ENCODE measurements at regions not wholly inside any gene's neighbourhood (a gene's known extent, or its start where the extent isn't known, plus 50 kb on each side); places are given as distances from the start of the nearest gene placed in this dataset.
A peak's percentile ranks its signal among the peaks of the same experiment; 100 is the strongest.

DNA sequence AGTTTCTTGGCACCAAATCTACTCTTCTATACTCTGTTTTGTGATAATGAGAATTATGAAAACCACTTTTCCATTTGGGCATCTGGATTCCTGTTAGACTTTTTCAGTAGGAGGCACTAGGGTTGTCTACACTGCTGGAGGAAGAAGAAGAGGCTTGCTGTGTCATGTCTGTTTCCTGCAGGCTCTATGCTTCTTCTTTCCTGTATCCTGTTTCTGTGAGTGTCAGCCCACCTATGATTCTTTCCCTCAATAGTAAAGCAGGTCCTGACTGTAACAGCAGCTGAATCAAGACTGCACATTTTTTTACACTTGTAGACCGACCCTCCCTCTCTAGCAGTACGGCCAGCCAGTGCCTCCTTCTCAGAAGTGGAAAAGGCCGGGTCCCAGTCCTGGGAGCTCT lies 603.9 kb downstream of the HDGFL1 start:
- ATAC-seq (no peak), DNase-seq (no peak)
- intact Hi-C loops (cut with DNase I), result no loop called here

DNA sequence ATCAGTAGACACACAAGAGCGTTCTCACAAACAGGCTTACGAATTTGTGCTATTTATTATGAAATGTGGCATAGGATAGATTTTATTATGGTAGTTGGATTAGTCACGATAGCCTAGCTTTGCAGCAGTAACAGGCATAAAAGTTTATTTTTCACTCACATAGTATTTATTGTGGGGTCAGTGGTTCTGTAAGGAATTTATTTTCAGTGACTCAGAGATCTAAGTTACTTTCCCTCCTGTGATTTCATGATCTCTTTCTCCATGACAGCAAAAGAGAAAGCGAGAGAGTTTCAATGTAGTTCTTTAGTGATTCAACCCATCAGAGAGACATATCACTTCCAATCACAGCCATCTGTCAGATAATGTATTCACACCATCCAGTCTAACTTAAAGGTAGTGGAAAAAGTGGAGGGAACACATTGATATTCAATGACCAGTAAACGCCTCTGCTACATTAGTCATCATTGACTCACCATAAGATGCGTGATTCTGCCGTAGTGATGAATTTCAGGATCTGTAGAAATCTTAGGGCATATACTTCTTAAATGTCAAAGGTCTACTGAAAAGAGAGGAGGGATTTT lies 605.5 kb downstream of the HDGFL1 start:
- intact Hi-C loops (cut with DNase I), result no loop called here
- ATAC-seq, result no peak

DNA sequence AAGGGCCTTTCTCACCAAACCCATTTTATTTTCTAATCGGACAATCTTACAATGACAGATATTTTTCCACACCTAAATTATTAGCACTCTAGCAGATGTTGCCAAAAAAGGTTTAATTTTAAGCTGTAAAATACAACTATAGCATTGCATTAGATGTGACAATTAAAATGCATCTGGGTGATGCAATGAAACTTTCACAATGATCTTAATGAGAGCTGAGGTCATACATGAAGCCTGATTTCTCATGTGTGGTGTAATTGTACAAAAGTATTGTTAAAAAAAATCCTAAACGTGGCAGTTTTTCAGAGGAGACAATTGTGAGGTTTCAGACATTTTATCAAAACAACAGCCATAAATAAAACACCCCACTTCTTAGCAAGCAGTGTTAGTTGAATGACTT lies 606.0 kb downstream of the HDGFL1 start:
- no peak for ATAC-seq

More for the DNA sequence above, 605.5 kb downstream of the HDGFL1 start:
- no peak for DNase-seq

DNA sequence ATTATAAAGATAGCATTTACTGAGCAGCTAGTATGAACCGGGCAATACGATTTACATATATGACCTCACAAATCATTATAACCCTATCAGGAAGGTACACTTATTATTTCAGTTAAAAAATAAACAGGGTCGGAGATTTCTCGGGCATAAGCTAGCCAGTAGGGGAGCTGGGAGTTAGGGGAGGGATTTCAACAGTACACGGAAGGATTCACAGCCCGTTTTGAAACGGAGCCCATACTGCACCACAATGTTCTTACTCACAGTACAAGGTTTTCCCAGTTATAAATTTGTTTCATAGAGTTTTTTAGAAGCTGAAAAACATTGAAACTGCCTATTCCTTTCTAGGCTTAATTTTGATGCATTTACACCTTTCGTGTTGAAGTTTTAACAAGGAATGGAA lies 607.1 kb downstream of the HDGFL1 start:
- DNase-seq (no peak), ATAC-seq (no peak)
- intact Hi-C loops (cut with DNase I), result no loop called here

More for the DNA sequence above, 606.0 kb downstream of the HDGFL1 start:
- intact Hi-C loops (cut with DNase I), result no loop called here
- DNase-seq, result no peak

DNA sequence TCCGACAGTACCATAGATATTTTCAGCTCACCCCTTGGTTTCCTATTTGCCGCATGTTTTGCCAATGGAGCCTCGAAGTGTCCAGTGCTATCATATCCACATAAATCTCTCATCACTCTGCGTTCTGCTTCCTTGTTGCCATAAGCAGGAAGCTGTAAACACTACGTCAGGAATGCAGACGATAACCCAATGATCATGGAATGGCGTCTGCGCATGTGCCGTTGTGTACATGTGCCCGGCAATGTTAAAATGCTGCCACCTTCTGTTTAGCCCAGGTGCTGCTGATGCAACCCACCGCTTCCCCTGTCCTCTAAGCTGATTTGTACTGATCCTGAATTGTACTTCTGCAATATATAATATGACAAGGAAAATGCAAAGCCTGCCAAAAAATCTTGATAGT lies 607.5 kb downstream of the HDGFL1 start:
- peak; percentile 53 to 55 for ATAC-seq
- DNase-seq, result peak; percentile 35
- intact Hi-C loops (cut with DNase I), result no loop called here

DNA sequence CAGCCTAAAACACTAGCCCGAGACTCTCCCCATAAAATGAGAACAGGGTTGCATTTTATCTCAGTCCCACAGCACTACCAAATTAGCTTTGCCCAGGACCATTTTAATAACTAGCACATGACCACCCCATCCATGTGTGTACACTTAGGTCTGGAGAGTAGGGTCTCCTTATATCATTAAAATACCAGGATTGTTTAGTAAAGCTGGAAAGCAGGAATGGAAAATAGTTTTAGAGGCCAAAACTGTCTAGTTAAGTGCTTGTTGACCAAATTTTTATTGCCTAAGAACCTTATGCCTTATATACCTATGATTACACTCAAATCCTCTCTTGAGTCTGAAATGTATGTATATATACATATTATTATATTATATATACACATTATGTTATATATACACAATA lies 608.4 kb downstream of the HDGFL1 start:
- intact Hi-C loops (cut with DNase I), result no loop called here

DNA sequence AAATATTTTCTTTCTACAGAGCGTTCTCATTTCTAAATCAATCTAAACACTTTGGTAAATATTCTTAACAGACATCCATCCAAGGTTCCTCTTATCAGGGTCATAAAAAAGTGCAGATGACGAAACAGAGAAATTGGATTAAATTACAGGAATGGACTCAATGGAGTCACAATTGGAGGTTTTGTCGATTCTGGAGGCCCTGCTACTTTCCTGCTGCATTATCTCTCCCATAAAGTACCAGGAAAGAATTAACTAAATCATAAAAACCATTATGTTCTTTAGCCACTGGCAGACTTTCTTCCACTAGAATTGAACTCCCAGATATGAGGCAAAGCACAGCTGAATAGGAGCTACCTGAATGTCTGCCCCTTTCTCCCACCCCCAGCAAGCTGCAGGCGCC lies 610.6 kb downstream of the HDGFL1 start:
- no peak for ATAC-seq
- DNase-seq, result no peak
- intact Hi-C loops (cut with DNase I), result no loop called here

More for the DNA sequence above, 608.4 kb downstream of the HDGFL1 start:
- ATAC-seq (no peak), DNase-seq (no peak)

DNA sequence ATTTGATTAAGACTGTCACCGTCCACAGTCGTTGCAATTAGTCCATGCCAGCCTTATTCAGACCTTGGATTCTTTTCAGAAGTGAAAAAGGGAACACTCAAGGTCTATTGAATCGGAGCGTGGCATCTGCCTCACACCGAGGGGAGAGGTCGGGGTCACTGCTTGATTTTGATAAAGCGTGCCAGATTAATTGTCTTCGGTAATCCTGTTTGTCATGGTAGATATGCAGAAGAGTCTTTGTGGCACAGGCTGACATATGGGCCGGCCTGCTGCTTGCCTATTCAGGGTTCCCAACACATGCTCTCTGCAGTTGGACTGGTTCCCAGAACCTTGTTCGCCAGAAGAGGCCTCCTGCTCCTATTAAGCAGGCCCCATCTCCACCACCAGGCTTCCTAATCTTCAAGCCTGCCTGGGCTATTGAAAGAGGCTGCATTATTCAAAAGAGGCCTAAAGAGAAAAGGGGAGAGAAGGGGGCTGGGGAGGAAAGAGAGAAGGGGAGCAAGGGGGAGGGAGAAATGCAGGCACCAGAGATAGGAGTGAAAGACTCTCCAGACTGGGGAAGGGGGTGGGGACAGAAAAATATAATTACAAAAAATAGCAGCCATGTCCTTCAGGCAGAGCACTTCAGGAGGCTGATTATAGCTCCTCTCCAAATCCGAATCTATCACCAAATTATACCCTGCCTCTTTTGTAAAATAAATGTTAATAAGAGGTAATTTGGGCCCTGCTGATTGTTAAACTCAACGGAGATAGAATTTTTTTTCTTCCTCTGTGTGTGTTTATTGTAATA lies 611.3 kb downstream of the HDGFL1 start:
- ATAC-seq, result peak; percentile 91 to 95
- DNase-seq, result peak; percentile 68
- intact Hi-C loops (cut with DNase I), result no loop called here

DNA sequence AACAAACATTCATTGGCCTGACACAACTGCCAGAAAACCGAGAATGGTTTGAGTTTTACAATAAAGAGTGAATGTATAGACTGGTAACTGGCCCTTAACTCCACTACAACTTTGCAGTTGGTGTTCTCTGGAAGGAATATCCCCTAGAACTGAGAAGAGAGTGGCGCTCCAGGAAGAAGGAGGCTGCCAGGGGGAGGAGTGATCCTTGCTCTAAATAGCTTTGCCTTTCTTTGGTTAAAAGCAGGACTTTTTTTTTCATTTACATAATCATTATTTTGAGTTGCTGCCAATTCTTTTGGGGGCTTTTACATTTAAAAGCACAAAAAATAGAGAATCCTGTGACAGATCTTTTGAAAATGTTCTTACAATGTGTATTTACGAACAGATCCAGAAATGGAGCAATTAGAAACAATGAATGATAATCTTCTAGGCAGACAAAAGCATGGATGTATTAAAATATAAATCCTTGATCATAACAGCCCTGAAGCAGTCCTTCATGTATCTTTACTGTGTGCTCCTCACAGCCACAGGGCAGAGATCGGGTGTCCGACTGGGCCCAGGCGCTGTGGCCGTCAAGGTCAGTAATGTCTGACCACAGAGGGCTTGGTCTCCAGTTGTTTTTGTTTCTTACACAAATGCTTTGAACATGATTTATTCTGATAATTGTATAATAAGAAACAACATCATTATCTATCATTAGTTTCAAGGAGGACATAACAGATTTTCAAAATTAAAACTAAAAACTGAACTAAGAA lies 612.2 kb downstream of the HDGFL1 start:
- intact Hi-C loops (cut with DNase I), result no loop called here

DNA sequence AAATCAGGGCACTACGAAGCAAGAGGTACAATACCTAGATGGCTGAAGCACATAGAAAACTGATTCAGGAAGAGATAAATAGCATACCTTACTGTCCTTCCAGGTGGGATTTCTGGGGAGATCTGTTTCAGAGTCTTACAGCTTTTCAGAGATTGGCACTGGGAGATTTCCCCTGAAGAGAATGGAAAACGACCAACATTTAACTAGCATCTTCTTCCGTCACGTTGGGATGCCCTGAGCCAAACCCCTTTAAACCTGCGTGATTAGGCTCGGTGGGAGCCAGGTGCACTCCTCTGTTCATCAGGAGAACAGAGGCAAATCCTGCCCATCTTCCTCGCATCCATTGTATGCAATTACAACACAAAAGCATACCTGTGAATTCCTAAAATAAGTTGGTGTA lies 614.5 kb downstream of the HDGFL1 start:
- no peak for ATAC-seq
- intact Hi-C loops (cut with DNase I), result no loop called here
- DNase-seq, result no peak

More for the DNA sequence above, 612.2 kb downstream of the HDGFL1 start:
- ATAC-seq (no peak), DNase-seq (no peak)

DNA sequence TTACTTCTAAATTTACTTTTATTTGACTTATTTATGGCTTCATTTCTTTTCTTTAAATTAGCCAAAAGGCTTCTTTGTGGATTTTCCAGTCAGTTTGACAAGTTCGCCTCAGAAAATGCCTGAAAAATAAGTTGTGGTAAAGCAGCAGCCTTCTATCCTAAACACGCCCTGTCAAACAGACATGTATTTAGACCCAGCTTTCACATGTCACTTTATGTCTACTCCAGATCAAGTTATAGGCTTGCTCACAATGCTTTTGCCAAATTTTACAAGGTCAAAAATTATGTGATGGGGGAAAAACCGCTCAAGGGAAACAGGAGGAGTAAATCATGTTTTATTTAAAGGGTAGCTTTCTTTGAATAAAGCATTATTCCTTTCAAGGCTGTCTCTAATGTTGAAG lies 615.0 kb downstream of the HDGFL1 start:
- DNase-seq (no peak), ATAC-seq (no peak)
- intact Hi-C loops (cut with DNase I), result no loop called here

DNA sequence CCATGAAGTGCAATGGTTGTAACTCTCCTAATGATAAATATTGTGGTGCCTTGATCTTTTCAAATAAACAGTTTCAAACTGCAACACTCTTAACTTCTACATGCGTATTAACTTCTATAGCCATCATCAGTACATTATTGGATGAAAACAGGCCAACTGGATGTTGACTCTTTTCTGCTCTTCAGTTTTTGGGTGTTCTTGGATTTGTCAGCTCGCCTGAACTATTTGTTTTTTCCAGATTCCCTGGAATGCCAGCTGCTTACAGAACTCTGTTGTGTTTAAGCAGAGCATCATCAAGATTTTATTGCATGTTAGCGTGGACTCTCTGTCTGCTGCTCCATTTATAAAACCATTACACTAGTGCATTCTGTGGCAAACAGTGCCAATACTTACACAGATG lies 626.1 kb downstream of the HDGFL1 start:
- no peak for ATAC-seq
- intact Hi-C loops (cut with DNase I), result no loop called here
- DNase-seq, result no peak

DNA sequence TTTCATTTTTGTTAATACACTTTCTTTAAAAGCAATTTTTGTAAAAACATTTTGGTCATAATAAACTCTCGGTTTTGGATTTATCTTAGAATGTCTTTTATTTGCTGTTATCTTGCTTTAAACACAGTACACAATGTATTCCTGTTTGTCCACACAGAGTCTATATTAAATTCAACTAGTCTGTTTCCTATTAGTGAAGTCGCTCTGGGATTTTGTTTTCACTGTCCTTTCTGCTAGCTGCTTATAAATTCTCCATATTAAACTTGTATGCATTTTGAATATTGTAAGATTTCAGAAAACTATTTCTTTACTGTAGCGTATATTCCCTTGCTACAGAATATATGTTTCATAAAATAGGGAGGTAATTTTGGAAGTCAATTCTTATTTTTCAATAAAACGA lies 630.2 kb downstream of the HDGFL1 start:
- no peak for ATAC-seq
- DNase-seq, result no peak
- intact Hi-C loops (cut with DNase I), result no loop called here

DNA sequence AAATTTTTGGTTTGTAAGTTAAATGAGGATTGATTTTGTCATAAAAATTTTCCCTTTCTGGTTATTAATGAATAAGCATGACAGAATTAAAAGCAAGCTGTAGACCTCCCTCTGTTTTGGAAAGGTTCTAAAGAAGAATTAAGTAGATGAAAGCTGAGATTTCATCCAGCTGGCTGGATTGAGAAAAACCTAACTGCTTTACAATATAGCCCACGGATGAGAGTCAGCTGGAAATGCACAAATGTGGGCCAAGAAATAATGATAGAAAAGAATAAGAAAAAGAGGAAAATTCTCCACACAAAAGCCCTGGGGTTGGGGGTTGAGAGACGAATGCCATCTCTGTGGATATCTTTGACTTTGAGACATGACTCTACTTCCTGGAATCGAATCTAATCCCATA lies 631.6 kb downstream of the HDGFL1 start:
- intact Hi-C loops (cut with DNase I), result no loop called here
- DNase-seq, result no peak
- ATAC-seq, result no peak

DNA sequence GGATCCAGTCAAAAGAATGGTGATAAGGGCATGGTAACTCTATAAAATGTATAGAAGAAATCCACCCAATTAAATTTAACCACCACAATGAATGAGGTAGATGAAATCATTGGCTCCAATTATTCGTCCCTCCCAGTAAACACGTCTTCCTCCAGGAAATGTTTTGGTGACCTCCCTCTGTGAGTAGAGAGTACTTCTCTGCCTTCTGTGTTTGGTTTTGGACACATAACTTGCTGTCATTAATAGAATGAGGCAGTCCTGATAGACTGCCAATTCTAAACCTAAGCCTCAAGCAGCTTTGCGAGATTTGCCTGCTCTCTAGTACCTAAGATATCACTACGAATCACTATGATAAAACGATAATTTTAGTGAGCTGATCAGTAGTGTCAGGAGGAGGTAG lies 632.8 kb downstream of the HDGFL1 start:
- peak; percentile 23 to 79 for ATAC-seq

DNA sequence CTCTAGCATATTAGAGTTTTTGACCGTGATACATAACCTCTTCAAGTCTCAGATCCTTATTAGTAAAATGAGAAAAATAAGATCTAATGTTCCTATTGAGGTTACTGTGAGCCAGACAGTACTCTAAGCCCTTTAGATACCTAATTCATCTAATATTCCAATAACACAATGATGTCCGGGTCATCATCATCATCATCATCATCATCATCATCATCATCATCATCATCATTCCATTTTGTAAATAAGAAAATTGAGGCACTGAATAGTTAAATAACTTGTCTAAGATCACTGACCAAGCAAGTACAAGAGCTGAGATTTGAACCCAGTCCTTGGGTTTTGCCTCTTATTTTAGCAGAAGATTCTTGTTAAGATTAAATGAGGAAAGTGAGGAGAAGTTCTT lies 643.0 kb downstream of the HDGFL1 start:
- intact Hi-C loops (cut with DNase I), result no loop called here
- ATAC-seq (no peak), DNase-seq (no peak)

More for the DNA sequence above, 632.8 kb downstream of the HDGFL1 start:
- intact Hi-C loops (cut with DNase I), result no loop called here
- DNase-seq, result no peak

DNA sequence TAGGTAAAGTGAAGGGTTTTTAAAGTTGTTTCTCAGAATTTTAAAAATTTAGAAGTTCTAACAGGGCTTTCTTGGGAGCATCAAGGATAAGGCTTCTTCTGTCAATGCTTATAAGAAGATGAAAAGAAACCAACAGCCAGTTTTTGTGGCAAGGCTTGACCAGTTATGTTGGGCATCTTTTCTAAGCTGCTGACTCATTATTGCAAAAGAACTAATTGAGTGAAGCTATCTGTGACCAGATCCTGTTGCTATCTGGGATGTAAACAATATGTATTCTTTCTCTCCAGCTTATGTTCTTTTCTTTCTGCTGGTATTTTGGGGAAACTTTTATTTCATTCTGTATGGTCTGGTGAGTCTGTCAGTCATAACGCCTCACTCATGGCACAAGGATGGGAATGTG lies 643.8 kb downstream of the HDGFL1 start:
- ATAC-seq, result no peak
- no peak for DNase-seq
- intact Hi-C loops (cut with DNase I), result no loop called here

DNA sequence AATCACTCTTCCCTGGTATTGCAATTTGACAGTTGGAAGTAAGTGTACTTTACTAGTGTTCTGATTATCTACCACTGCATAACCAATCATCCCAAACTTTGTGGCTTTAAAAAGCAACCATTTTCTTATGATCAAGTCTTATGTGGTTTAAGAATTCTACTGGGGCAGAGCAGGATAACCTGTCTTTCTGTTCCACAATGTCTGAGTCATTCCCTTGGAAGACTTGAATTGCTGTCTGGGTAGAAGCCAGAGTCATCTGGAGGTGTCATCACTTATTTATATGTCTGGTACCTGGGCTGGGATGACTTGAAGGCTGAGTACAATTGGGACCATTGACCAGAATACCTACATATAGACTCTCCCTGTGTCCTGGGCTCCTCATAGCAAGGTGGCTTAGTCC lies 644.3 kb downstream of the HDGFL1 start:
- ATAC-seq (no peak), DNase-seq (no peak)
- intact Hi-C loops (cut with DNase I), result no loop called here

DNA sequence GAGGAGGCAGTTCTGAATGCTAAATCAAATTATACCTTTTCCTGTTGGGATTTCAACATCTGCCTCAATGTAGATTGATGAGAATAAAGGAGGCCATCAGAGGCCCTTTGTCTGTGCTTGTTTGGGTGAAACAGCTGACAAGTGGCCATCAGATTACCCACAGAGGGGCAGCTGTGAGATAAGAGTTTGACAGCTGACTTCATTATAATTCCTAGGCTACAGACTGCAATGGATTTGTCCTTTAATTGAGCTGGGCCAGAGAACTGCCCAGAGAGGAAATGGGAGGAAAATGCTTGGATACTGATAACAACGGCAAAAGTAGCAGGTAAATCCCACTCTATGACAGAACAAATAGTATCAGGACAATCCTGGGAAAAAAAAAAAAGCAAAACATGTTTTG lies 649.4 kb downstream of the HDGFL1 start:
- intact Hi-C loops (cut with DNase I), result no loop called here
- ATAC-seq (no peak), DNase-seq (no peak)

DNA sequence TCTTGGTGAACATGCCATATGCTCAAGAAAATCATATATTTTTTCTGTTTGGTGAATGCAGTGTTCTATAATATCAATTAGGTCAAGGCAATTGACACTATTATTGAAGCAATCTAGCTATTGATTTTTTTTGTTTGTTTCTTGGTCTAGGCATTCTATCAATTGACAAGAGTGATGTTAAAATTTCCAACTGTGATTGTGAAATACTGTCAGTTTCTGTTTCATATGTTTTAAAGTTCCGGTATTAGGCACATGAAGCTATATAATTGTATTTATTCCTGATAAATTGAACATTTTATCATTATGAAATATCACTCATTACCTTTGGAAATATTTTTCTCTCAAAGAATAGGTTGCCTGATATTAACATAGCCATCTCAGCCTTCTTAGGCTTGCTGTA lies 653.4 kb downstream of the HDGFL1 start:
- intact Hi-C loops (cut with DNase I), result no loop called here
- DNase-seq, result no peak
- no peak for ATAC-seq
